GM23248 (cell line): ENCODE measurements at regions not wholly inside any gene's neighbourhood (a gene's known extent, or its start where the extent isn't known, plus 50 kb on each side); places are given as distances from the start of the nearest gene placed in this dataset.

Source experiments
- EZH2 ChIP-seq: fragments of 200-600 bp; sonication (generic); IDR thresholded peaks from 2 replicates; pipeline ENCODE4 v1.6.1; 2018; ENCODE audit warnings: antibody characterized with exemption, mild to moderate bottlenecking; ENCODE audit not compliant: insufficient read depth, poor library complexity, severe bottlenecking
- EZH2phosphoT487 ChIP-seq: fragments of 200-600 bp; sonication (generic); IDR thresholded peaks from 2 replicates; pipeline ENCODE4 v1.6.1; 2018; ENCODE audit warnings: antibody characterized with exemption, moderate library complexity, mild to moderate bottlenecking, low read depth; ENCODE audit not compliant: insufficient read depth

GRCh38 chr14:39861229-39861600, 429.0 kb upstream of the FBXO33 start:
- TF ChIP-seq EZH2phosphoT487 = no peak
- TF ChIP-seq EZH2 = no peak
